ENCODE measurements at regions not wholly inside any gene's neighbourhood (a gene's known extent, or its start where the extent isn't known, plus 50 kb on each side); places are given as distances from the start of the nearest gene placed in this dataset.

- POLR2A ChIA-PET (ENCODE audit: unreplicated experiment), result interaction anchor here (0.6 kb wide), 1 partner anchor 378 kb away, joined by 3 read pairs; no protein-coding TSS in a partner anchor
These were observed 93.9 kb upstream of the RMDN2 start for GRCh38 chr2:37831081-37831780.

DNA sequence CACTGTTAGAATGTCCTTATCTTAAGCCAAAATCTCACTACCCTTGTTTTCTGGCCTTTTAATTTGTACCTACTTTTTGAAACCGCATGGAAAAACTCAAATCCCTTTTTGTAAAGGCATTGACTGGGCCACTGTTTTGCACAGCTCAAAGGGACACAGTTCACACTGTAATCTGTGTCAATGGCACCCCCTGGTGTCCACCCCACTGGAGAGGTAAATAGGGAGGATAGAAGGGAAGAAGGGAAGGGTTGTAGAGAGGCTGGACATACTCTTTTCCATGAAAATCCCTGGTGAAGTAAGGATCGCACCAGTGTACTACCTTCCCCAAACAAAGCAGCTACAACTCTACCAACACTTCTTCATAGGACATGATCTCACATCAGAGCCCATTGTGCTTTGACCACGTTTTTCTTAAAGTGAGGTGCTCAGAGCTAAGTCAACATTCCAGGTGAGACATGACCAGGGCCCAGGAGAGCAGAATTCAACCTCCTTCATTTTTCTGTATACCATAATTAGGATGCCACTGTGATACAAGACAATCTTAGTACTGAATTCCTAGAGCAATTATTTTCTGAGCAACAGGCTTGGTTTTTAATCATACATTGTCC lies 92.4 kb upstream of the RMDN2 start:
- POLR2A ChIA-PET (ENCODE audit: unreplicated experiment), result interaction anchor here (0.5 to 0.7 kb wide), 3 partner anchors 163 to 268 kb away, joined by 3 to 5 read pairs (median 3); no protein-coding TSS in a partner anchor
- CTCF ChIA-PET, result interaction anchor here (0.7 to 2.2 kb wide), 8 partner anchors 44 to 1133 kb away, joined by 3 to 28 read pairs (median 4); no protein-coding TSS in a partner anchor
- Histone ChIP-seq H3K27me3 (ENCODE audit: insufficient read depth, low read depth) (no peaks in the 10 kb centered on the region), H4K20me1 (ENCODE audit: insufficient read depth) (no peaks in the 10 kb centered on the region), H3K36me3 (ENCODE audit: low read depth) (no peaks in the 10 kb centered on the region), H3K9me2 (ENCODE audit: insufficient read depth) (no peaks in the 10 kb centered on the region), H3K4me2 (no peak overlapping the region), H3K9me3 (ENCODE audit: insufficient read depth, low read depth) (no peaks in the 10 kb centered on the region), H2AFZ (no peak overlapping the region), H3K4me1 (replicated peaks; ENCODE audit: insufficient read depth) (peaks cover 17% of the 10 kb centered on the region), H3K4me3 (no peak overlapping the region), H3K79me2 (ENCODE audit: low read depth) (no peaks in the 10 kb centered on the region), H3K27ac (no peak overlapping the region), H3F3A (ENCODE audit: insufficient read depth, low read depth) (0 out of 2 replicates have a peak, but pooled peaks cover 7% of the 10 kb centered on the region)
- TF ChIP-seq, protein P1, sequence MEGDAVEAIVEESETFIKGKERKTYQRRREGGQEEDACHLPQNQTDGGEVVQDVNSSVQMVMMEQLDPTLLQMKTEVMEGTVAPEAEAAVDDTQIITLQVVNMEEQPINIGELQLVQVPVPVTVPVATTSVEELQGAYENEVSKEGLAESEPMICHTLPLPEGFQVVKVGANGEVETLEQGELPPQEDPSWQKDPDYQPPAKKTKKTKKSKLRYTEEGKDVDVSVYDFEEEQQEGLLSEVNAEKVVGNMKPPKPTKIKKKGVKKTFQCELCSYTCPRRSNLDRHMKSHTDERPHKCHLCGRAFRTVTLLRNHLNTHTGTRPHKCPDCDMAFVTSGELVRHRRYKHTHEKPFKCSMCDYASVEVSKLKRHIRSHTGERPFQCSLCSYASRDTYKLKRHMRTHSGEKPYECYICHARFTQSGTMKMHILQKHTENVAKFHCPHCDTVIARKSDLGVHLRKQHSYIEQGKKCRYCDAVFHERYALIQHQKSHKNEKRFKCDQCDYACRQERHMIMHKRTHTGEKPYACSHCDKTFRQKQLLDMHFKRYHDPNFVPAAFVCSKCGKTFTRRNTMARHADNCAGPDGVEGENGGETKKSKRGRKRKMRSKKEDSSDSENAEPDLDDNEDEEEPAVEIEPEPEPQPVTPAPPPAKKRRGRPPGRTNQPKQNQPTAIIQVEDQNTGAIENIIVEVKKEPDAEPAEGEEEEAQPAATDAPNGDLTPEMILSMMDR (conservative IDR thresholded peaks at IDR 0.05), result peak; percentile 93
- no peak for TF ChIP-seq EZH2 (IDR thresholded peaks at IDR 0.05; ENCODE audit: low read depth)
- BruUV-seq (replicated peaks), result no TSS peak
- peak; percentile 67 to 84 for DNase-seq
- intact Hi-C loops (cut with micrococcal nuclease; ENCODE audit: unreplicated experiment), result loop anchor here (1.0 to 2.0 kb wide), 7 partner anchors 56 to 442 kb away; no protein-coding TSS in a partner anchor

More at GRCh38 chr2:37831081-37831780, 93.9 kb upstream of the RMDN2 start:
- no peaks in the 10 kb centered on the region for H3K9me2 ChIP-seq (ENCODE audit: insufficient read depth)
- no peak overlapping the region for H2AFZ ChIP-seq
- no peak overlapping the region for H3K27ac ChIP-seq
- H3K4me3 ChIP-seq, result no peak overlapping the region
- DNase-seq, result no peak
- H3K4me1 ChIP-seq (replicated peaks; ENCODE audit: insufficient read depth), result peaks cover 24% of the 10 kb centered on the region
- H3K36me3 ChIP-seq (ENCODE audit: low read depth), result no peaks in the 10 kb centered on the region
- no peaks in the 10 kb centered on the region for H3K79me2 ChIP-seq (ENCODE audit: low read depth)
- intact Hi-C loops (cut with micrococcal nuclease; ENCODE audit: unreplicated experiment), result no loop called here
- H3K9me3 ChIP-seq (ENCODE audit: insufficient read depth, low read depth), result no peaks in the 10 kb centered on the region
- CTCF ChIA-PET, result interaction anchor here (1.1 to 2.2 kb wide), 2 partner anchors 155 to 416 kb away, joined by 4 to 28 read pairs; no protein-coding TSS in a partner anchor
- no peaks in the 10 kb centered on the region for H3K27me3 ChIP-seq (ENCODE audit: insufficient read depth, low read depth)
- BruUV-seq (replicated peaks), result no TSS peak
- TF ChIP-seq, protein P1 (conservative IDR thresholded peaks at IDR 0.05), result no peak
- no peak for TF ChIP-seq EZH2 (IDR thresholded peaks at IDR 0.05; ENCODE audit: low read depth)
- H4K20me1 ChIP-seq (ENCODE audit: insufficient read depth), result no peaks in the 10 kb centered on the region
- H3F3A ChIP-seq (ENCODE audit: insufficient read depth, low read depth), result 0 out of 2 replicates have a peak, but pooled peaks cover 7% of the 10 kb centered on the region
- H3K4me2 ChIP-seq, result no peak overlapping the region

- H3K9me3 ChIP-seq (ENCODE audit: insufficient read depth, low read depth), result no peaks in the 10 kb centered on the region
- no peak overlapping the region for H3K27ac ChIP-seq
- H3K36me3 ChIP-seq (ENCODE audit: low read depth), result no peaks in the 10 kb centered on the region
- H4K20me1 ChIP-seq (ENCODE audit: insufficient read depth), result no peaks in the 10 kb centered on the region
- intact Hi-C loops (cut with micrococcal nuclease; ENCODE audit: unreplicated experiment), result loop anchor here (2.0 kb wide), 2 partner anchors 57 to 123 kb away; no protein-coding TSS in a partner anchor
- no peaks in the 10 kb centered on the region for H3K9me2 ChIP-seq (ENCODE audit: insufficient read depth)
- TF ChIP-seq, protein P1 (conservative IDR thresholded peaks at IDR 0.05), result no peak
- TF ChIP-seq EZH2 (IDR thresholded peaks at IDR 0.05; ENCODE audit: low read depth), result no peak
- 0 out of 2 replicates have a peak, but pooled peaks cover under 1% of the 10 kb centered on the region for H3F3A ChIP-seq (ENCODE audit: insufficient read depth, low read depth)
- no TSS peak for BruUV-seq (replicated peaks)
- no peak overlapping the region for H3K4me2 ChIP-seq
- no peaks in the 10 kb centered on the region for H3K27me3 ChIP-seq (ENCODE audit: insufficient read depth, low read depth)
- ChIA-PET CTCF (interaction anchor here (0.7 to 2.2 kb wide), 3 partner anchors 44 to 1134 kb away, joined by 4 to 28 read pairs (median 8); no protein-coding TSS in a partner anchor), POLR2A (ENCODE audit: unreplicated experiment) (no interaction called here)
- no peak for DNase-seq
- H3K79me2 ChIP-seq (ENCODE audit: low read depth), result no peaks in the 10 kb centered on the region
- H3K4me3 ChIP-seq, result no peak overlapping the region
- H3K4me1 ChIP-seq (replicated peaks; ENCODE audit: insufficient read depth), result peaks cover 9% of the 10 kb centered on the region; the same call in 1 of the 2 replicates
- no peak overlapping the region for H2AFZ ChIP-seq
These were observed 91.7 kb upstream of the RMDN2 start for GRCh38 chr2:37833423-37833822.
